H1 (cell line): ENCODE measurements at regions not wholly inside any gene's neighbourhood (a gene's known extent, or its start where the extent isn't known, plus 50 kb on each side); places are given as distances from the start of the nearest gene placed in this dataset.

Experiments
- CTCF ChIA-PET: fragments of 300-600 bp; sonication (Branson Sonifier 250); formaldehyde crosslinking; loops from one replicate; lab custom pipeline; 2021; ENCODE audit not compliant: partially characterized antibody; lab: Charles Lee
- POLR2A ChIA-PET: fragments of 300-600 bp; sonication (Branson Sonifier 250); formaldehyde crosslinking; loops from one replicate; lab custom pipeline; 2021; ENCODE audit warnings: inconsistent platforms; ENCODE audit not compliant: partially characterized antibody; lab: Charles Lee
- DNase-seq, 2 experiments: peaks; one replicate each; pipeline versions ENCODE4 v3.0.0 to v3.0.0-alpha.2; 2010 to 2022; ENCODE audit warnings: low spot score in 2 of 2, low read depth in 1 of 2, mixed read lengths in 1 of 2
- FAIRE-seq: peaks from 2 replicates; lab custom pipeline; 2011; peaks lifted over from hg19 to GRCh38; lab: Jason Lieb, UNC
- H2AFZ ChIP-seq: 2 replicates; pipeline ENCODE4 v1.8.1; 2012; ENCODE audit warnings: low read length, inconsistent platforms
- H2AK5ac ChIP-seq: 2 replicates; pipeline ENCODE4 v1.6.1; 2013; ENCODE audit warnings: low read depth, low read length
- H2BK120ac ChIP-seq: replicated peaks from 2 replicates; pipeline ENCODE3; 2013; ENCODE audit warnings: low read depth, low read length, inconsistent platforms
- H2BK12ac ChIP-seq: 2 replicates; pipeline ENCODE4 v1.6.1; 2013; ENCODE audit warnings: low read depth, low read length
- H2BK15ac ChIP-seq: 2 replicates; pipeline ENCODE4 v1.6.1; 2013; ENCODE audit warnings: low read length
- H2BK20ac ChIP-seq: 2 replicates; pipeline ENCODE4 v1.6.1; 2013; ENCODE audit warnings: low read length
- H2BK5ac ChIP-seq: 2 replicates; pipeline ENCODE4 v1.6.1; 2013; ENCODE audit warnings: low read depth, low read length
- H3K14ac ChIP-seq: 2 replicates; pipeline ENCODE4 v1.6.1; 2013; ENCODE audit warnings: inconsistent platforms; ENCODE audit not compliant: insufficient read length
- H3K18ac ChIP-seq: 2 replicates; pipeline ENCODE4 v1.6.1; 2013; ENCODE audit warnings: low read length; ENCODE audit errors: extremely low read depth
- H3K23ac ChIP-seq: 2 replicates; pipeline ENCODE4 v1.6.1; 2013; ENCODE audit warnings: inconsistent platforms; ENCODE audit not compliant: insufficient read length
- H3K23me2 ChIP-seq: 2 replicates; pipeline ENCODE4 v1.6.1; 2013; ENCODE audit warnings: low read depth, low read length
- H3K27ac ChIP-seq: 2 replicates; pipeline ENCODE4 v1.6.1; 2011; ENCODE audit warnings: low read depth, low read length, inconsistent platforms
- H3K27me3 ChIP-seq, 4 experiments: replicated peaks in 1 of 4; 1 replicate in 1 of 4; 2 replicates in 3 of 4; pipeline versions ENCODE4 v1.6.1 to v1.8.1; 2011 to 2013; ENCODE audit warnings: low read length in 3 of 4, mild to moderate bottlenecking in 3 of 4, inconsistent platforms in 2 of 4, mixed read lengths in 2 of 4, moderate library complexity in 1 of 4; ENCODE audit not compliant: control insufficient read depth in 3 of 4, insufficient read depth in 3 of 4; ENCODE audit errors: extremely low read depth in 1 of 4
- H3K36me3 ChIP-seq, 4 experiments: 2 replicates each; pipeline versions ENCODE4 v1.6.1 to v1.8.1; 2011 to 2013; ENCODE audit warnings: mild to moderate bottlenecking in 4 of 4, low read length in 3 of 4, moderate library complexity in 2 of 4, control low read depth in 1 of 4, inconsistent platforms in 1 of 4; ENCODE audit not compliant: insufficient read depth in 4 of 4, control insufficient read depth in 2 of 4
- H3K4ac ChIP-seq: replicated peaks from 2 replicates; pipeline ENCODE3; 2013; ENCODE audit warnings: low read length, low read depth, mixed read lengths, inconsistent platforms; ENCODE audit not compliant: insufficient read length
- H3K4me1 ChIP-seq, 4 experiments: replicated peaks in 1 of 4; 1 replicate in 1 of 4; 2 replicates in 3 of 4; pipeline versions ENCODE4 v1.6.1 to v1.8.1; 2011 to 2013; ENCODE audit warnings: low read length in 3 of 4, inconsistent platforms in 2 of 4, mixed read lengths in 1 of 4; ENCODE audit not compliant: insufficient read depth in 4 of 4, control insufficient read depth in 3 of 4
- H3K4me2 ChIP-seq, 2 experiments: 2 replicates each; pipeline versions ENCODE4 v1.6.1 to v1.8.1; 2011 to 2013; ENCODE audit warnings: low read depth in 2 of 2, low read length in 2 of 2, control low read depth in 1 of 2, inconsistent platforms in 1 of 2, mild to moderate bottlenecking in 1 of 2; ENCODE audit not compliant: insufficient read depth in 1 of 2
- H3K4me3 ChIP-seq, 4 experiments: fragments of 200-600, 300-600 bp in 1 of 4; sonication (generic), shearing (Covaris generic), sonication (Bioruptor Twin) in 1 of 4; 2 replicates each; pipeline versions ENCODE4 v1.5.1 to v1.8.1; 2011 to 2016; ENCODE audit warnings: low read length in 4 of 4, low read depth in 3 of 4, control low read depth in 2 of 4, inconsistent platforms in 2 of 4, mild to moderate bottlenecking in 2 of 4, mixed read lengths in 1 of 4, moderate library complexity in 1 of 4; ENCODE audit not compliant: insufficient read depth in 2 of 4; ENCODE audit errors: extremely low read depth in 1 of 4
- H3K56ac ChIP-seq: replicated peaks from 2 replicates; pipeline ENCODE3; 2013; ENCODE audit warnings: low read depth, mild to moderate bottlenecking, mixed read lengths, low read length, inconsistent platforms; ENCODE audit not compliant: insufficient read length
- H3K79me1 ChIP-seq: 2 replicates; pipeline ENCODE4 v1.6.1; 2013; ENCODE audit warnings: low read depth, low read length, control low read depth
- H3K79me2 ChIP-seq, 2 experiments: 2 replicates each; pipeline versions ENCODE4 v1.6.1 to v1.8.1; 2012 to 2013; ENCODE audit warnings: low read length in 2 of 2, mild to moderate bottlenecking in 2 of 2, inconsistent platforms in 1 of 2; ENCODE audit not compliant: insufficient read depth in 2 of 2, control insufficient read depth in 1 of 2
- H3K9ac ChIP-seq, 4 experiments: replicated peaks in 1 of 4; 1 replicate in 1 of 4; 2 replicates in 3 of 4; pipeline versions ENCODE4 v1.6.1 to v1.8.1; 2011 to 2013; ENCODE audit warnings: low read depth in 3 of 4, low read length in 3 of 4, control low read depth in 2 of 4, mild to moderate bottlenecking in 2 of 4, moderate library complexity in 2 of 4, inconsistent platforms in 1 of 4; ENCODE audit errors: extremely low read depth in 1 of 4
- H3K9me3 ChIP-seq, 2 experiments: 2 replicates each; pipeline versions ENCODE4 v1.6.1 to v1.8.1; 2012 to 2013; ENCODE audit warnings: mild to moderate bottlenecking in 2 of 2, moderate library complexity in 2 of 2, control low read depth in 1 of 2, inconsistent platforms in 1 of 2, low read depth in 1 of 2, low read length in 1 of 2, mixed read lengths in 1 of 2; ENCODE audit not compliant: insufficient read depth in 2 of 2
- H4K20me1 ChIP-seq, 2 experiments: replicated peaks in 1 of 2; 2 replicates each; pipeline versions ENCODE3 to v1.8.1; 2011 to 2013; ENCODE audit warnings: inconsistent platforms in 2 of 2, low read length in 2 of 2, mild to moderate bottlenecking in 1 of 2; ENCODE audit not compliant: insufficient read depth in 2 of 2, control insufficient read depth in 1 of 2
- H4K5ac ChIP-seq: 2 replicates; pipeline ENCODE4 v1.6.1; 2013; ENCODE audit warnings: low read length, low read depth, mixed read lengths, inconsistent platforms; ENCODE audit not compliant: insufficient read length
- H4K8ac ChIP-seq: 2 replicates; pipeline ENCODE4 v1.8.0; 2013; ENCODE audit warnings: mild to moderate bottlenecking, moderate library complexity, low read length, inconsistent platforms; ENCODE audit not compliant: insufficient read depth; ENCODE audit errors: extremely low read depth
- H4K91ac ChIP-seq: replicated peaks from 2 replicates; pipeline ENCODE3; 2013; ENCODE audit warnings: low read length, mixed read lengths, inconsistent platforms; ENCODE audit not compliant: insufficient read length
- RAD21 ChIP-seq, 2 experiments: IDR thresholded peaks in 1 of 2; conservative IDR thresholded peaks in 1 of 2; 2 replicates each; pipeline ENCODE4 v1.6.1; 2011; ENCODE audit warnings: low read depth in 2 of 2, low read length in 2 of 2, improper control_type of control experiment in 1 of 2, inconsistent platforms in 1 of 2, mild to moderate bottlenecking in 1 of 2, moderate library complexity in 1 of 2
- WGBS, 2 experiments: shearing (Covaris generic) in 1 of 2; methylation state at CpG; one replicate each; pipeline versions ENCODE4 v1.1.6 to v1.1.7; 2013 to 2015; ENCODE audit warnings: low lambda C conversion rate in 2 of 2, mixed read lengths in 2 of 2, inconsistent platforms in 1 of 2, low coverage in 1 of 2, missing lambda C conversion rate in 1 of 2; ENCODE audit not compliant: insufficient replicate concordance in 2 of 2, insufficient coverage in 1 of 2, insufficient read length in 1 of 2; ENCODE audit errors: extremely low coverage in 1 of 2, missing lambda C conversion rate in 1 of 2; 5-methylcytosine and 5-hydroxymethylcytosine counted together

DNA sequence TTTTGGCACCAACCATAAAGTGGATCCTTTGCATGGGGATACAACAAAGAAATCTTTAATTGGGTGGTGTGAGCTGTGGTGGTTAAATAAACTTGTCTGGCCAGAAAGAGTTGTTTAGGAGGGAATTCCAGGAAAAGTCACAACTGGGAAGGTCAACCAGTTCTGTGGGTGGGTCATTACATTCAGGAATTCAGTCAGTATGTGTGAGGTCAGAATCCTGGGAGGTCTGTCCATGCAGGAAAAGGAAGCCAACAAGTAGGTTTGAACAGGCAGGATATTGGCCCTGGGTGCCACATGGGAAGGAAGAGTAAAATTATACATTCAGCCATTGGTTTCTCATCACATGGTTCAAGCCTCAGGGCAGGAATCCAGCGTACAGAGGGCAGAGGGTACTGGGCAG lies 162.3 kb upstream of the ADAMTS5 start:
- no peak overlapping the region for H2BK5ac ChIP-seq
- H4K5ac ChIP-seq: no peak overlapping the region
- H4K20me1 ChIP-seq: no peaks in the 10 kb centered on the region
- H3K4me3 ChIP-seq: no peak overlapping the region
- no peak overlapping the region for H4K91ac ChIP-seq
- H2BK12ac ChIP-seq: no peak overlapping the region
- no peaks in the 10 kb centered on the region for H3K79me2 ChIP-seq
- no peaks in the 10 kb centered on the region for H3K27me3 ChIP-seq
- POLR2A ChIA-PET: no interaction called here
- H3K23ac ChIP-seq: no peak overlapping the region
- 86% methylated on average over 1 of the region's 1 CpG; no CpG with 5 or more reads in 1 of the 2 experiments for WGBS, 2 experiments
- 0 out of 2 replicates have a peak overlapping the region, but pooled peaks have one; percentile 14 for H2AFZ ChIP-seq
- FAIRE-seq: no peak
- H3K56ac ChIP-seq: no peak overlapping the region
- no peak overlapping the region for H3K18ac ChIP-seq
- no peaks in the 10 kb centered on the region for H3K36me3 ChIP-seq
- TF ChIP-seq RAD21 (IDR thresholded peaks at IDR 0.05 in 1 of 2, conservative IDR thresholded peaks at IDR 0.05 in 1 of 2; ENCODE audit: low read depth in 2 of 2, low read length in 2 of 2): no peak
- TF ChIP-seq, all 59 proteins: peak for 0
- Histone ChIP-seq H3K4ac (no peak overlapping the region), H3K4me2 (no peak overlapping the region), H3K23me2 (no peaks in the 10 kb centered on the region), H2AK5ac (no peak overlapping the region), H3K9ac (no peak overlapping the region), H3K79me1 (no peaks in the 10 kb centered on the region), H4K8ac (no peak overlapping the region), H2BK15ac (no peak overlapping the region), H3K9me3 (no peaks in the 10 kb centered on the region), H3K27ac (no peak overlapping the region), H3K4me1 (no peaks in the 10 kb centered on the region), H2BK120ac (no peak overlapping the region), H2BK20ac (no peak overlapping the region), H3K14ac (no peak overlapping the region)
- no peak for DNase-seq
- CTCF ChIA-PET: no interaction called here
